Adrenal gland (tissue), 5 donors: ENCODE measurements at regions not wholly inside any gene's neighbourhood (a gene's known extent, or its start where the extent isn't known, plus 50 kb on each side); places are given as distances from the start of the nearest gene placed in this dataset.

Experiments
- CTCF ChIP-seq, 6 experiments: fragments of 450-650 bp in 4 of 6; fragments of 200-600 bp in 2 of 6; sonication (generic) in 1 of 6; IDR thresholded peaks; 1 replicate in 5 of 6; 2 replicates in 1 of 6; pipeline versions ENCODE4 v1.5.1 to v1.8.0; 2016 to 2021; ENCODE audit warnings: antibody characterized with exemption in 6 of 6, mild to moderate bottlenecking in 2 of 6, moderate library complexity in 1 of 6
- POLR2A ChIP-seq, 2 donors: fragments of 450-650 bp; IDR thresholded peaks; one replicate each; pipeline ENCODE4 v1.6.1; 2017; ENCODE audit warnings: antibody characterized with exemption in 2 of 2, mild to moderate bottlenecking in 2 of 2, moderate library complexity in 1 of 2
- donor health status: DM: no; HTN: no; CAD: no.

- TF ChIP-seq CTCF (IDR thresholded peaks at IDR 0.05) (no peak), POLR2A (IDR thresholded peaks at IDR 0.05) (no peak)
Measured at GRCh38 chr1:87683196-87683956, 354.7 kb downstream of the LMO4 start.
